MM.1S (cell line): ENCODE measurements at regions not wholly inside any gene's neighbourhood (a gene's known extent, or its start where the extent isn't known, plus 50 kb on each side); places are given as distances from the start of the nearest gene placed in this dataset.

ENCODE experiments used
- DNase-seq: peaks from one replicate; pipeline ENCODE4 v3.0.0-alpha.2; 2015
- H2AFZ ChIP-seq: fragments of 300-600 bp; sonication (generic); 2 replicates; pipeline ENCODE4 v1.6.0; 2016; ENCODE audit warnings: antibody characterized with exemption, low read length
- H3F3A ChIP-seq: fragments of 300-600 bp; sonication (generic); 2 replicates; pipeline ENCODE4 v1.6.1; 2016; ENCODE audit warnings: mild to moderate bottlenecking, antibody characterized with exemption, low read length, moderate library complexity, mixed read lengths; ENCODE audit not compliant: insufficient read depth
- H3K27ac ChIP-seq: fragments of 300-600 bp; sonication (generic); 2 replicates; pipeline ENCODE4 v1.5.1; 2016; ENCODE audit warnings: mild to moderate bottlenecking, low read length
- H3K27me3 ChIP-seq: fragments of 300-600 bp; sonication (generic); replicated peaks from 2 replicates; pipeline ENCODE4 v1.6.0; 2016; ENCODE audit warnings: low read length; ENCODE audit not compliant: insufficient read depth
- H3K36me3 ChIP-seq: fragments of 300-600 bp; sonication (generic); replicated peaks from 2 replicates; pipeline ENCODE4 v1.6.1; 2016; ENCODE audit warnings: mild to moderate bottlenecking, low read length, mixed read lengths; ENCODE audit not compliant: insufficient read depth
- H3K4me1 ChIP-seq: fragments of 300-600 bp; sonication (generic); 2 replicates; pipeline ENCODE4 v1.6.1; 2016; ENCODE audit warnings: low read length, mixed read lengths
- H3K4me2 ChIP-seq: fragments of 300-600 bp; sonication (generic); 2 replicates; pipeline ENCODE4 v1.6.0; 2016; ENCODE audit warnings: low read depth, low read length
- H3K4me3 ChIP-seq: fragments of 300-600 bp; sonication (generic); 2 replicates; pipeline ENCODE4 v1.5.1; 2016; ENCODE audit warnings: low read length, mixed read lengths
- H3K79me2 ChIP-seq: fragments of 300-600 bp; sonication (generic); 2 replicates; pipeline ENCODE4 v1.6.1; 2016; ENCODE audit warnings: mixed run types, low read length, mixed read lengths
- H3K9ac ChIP-seq: fragments of 300-600 bp; sonication (generic); 2 replicates; pipeline ENCODE4 v1.6.1; 2016; ENCODE audit warnings: low read length, mixed read lengths
- H3K9me2 ChIP-seq: fragments of 300-600 bp; sonication (generic); replicated peaks from 2 replicates; pipeline ENCODE4 v1.6.1; 2016; ENCODE audit warnings: mild to moderate bottlenecking, low read length, mixed read lengths; ENCODE audit not compliant: insufficient read depth
- H3K9me3 ChIP-seq: fragments of 300-600 bp; sonication (generic); replicated peaks from 2 replicates; pipeline ENCODE4 v1.6.1; 2016; ENCODE audit warnings: mild to moderate bottlenecking, low read length, mixed read lengths; ENCODE audit not compliant: insufficient read depth
- H4K20me1 ChIP-seq: fragments of 300-600 bp; sonication (generic); 2 replicates; pipeline ENCODE4 v1.6.1; 2016; ENCODE audit warnings: mild to moderate bottlenecking, low read length, moderate library complexity, mixed read lengths; ENCODE audit not compliant: insufficient read depth
- EZH2 ChIP-seq: fragments of 300-600 bp; sonication (generic); optimal IDR thresholded peaks from 2 replicates; pipeline ENCODE3; 2017; ENCODE audit warnings: low read depth, mild to moderate bottlenecking, antibody characterized with exemption, low read length, mixed read lengths
- EZH2phosphoT487 ChIP-seq: fragments of 300-600 bp; sonication (generic); IDR thresholded peaks from 2 replicates; pipeline ENCODE4 v1.6.1; 2018; ENCODE audit warnings: antibody characterized with exemption, low read length
- TF ChIP-seq, protein P1 (sequence below): fragments of 300-600 bp; sonication (generic); IDR thresholded peaks from 2 replicates; pipeline ENCODE4 v1.5.1; 2016; ENCODE audit warnings: antibody characterized with exemption, low read length, mixed read lengths

DNA sequence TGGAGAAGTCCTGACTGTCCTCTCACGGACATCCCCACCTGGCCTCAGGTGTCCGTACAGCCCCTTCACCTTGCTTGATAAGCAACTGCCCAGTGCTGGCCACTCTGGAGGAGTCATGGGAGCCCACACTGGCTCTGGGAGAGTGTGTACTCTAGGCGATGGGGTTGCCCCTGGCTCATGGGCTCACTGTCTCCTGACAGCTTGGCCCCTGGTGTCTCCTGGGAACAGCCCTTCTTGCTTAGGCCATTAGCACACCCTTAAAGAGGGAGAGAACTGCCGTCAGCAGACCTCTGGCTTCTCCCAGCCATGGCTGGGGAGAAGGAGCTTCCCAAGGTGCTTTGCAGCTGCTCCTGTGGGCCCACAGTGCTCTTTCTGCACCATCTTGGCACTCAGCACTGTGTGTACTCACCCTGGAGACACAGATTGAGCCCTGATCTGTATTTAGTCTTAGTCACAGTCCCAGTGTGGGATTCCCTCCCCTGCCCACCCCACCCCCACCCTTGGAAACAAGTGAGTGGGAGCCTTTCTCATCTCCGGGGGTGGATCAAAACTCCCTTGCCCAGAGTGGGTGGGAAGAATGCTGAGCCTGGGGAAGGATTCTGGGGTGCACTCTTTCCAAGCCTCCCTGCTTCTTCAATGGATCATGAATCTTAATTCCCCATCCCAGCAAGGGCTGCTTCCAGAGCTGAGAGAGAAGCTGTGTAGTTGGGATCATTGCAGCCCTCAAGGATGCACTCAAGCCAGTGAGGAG, 83.5 kb upstream of the ADPGK start:
- H3K27ac ChIP-seq, result no peak overlapping the region

DNA sequence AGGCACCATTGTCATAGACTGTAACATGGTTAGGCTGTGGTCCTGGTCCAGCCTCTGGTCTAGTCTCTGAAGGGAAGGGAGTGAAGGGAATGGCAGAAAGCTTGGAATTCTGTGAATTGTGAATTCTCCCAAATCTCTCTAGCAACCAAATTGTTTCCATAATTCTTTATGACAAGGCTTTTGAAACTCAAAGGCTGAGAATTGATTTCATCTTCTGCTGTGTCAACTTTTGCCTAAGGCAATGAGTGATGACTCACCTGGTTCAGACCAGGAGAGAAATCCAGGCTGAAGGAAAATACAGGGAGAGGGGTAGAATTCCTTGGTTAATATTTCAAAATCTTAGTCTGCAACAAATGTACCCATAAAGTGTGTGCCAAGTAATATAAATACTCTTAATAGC, 82.6 kb upstream of the ADPGK start:
- Histone ChIP-seq H3F3A (no peaks in the 10 kb centered on the region), H4K20me1 (no peaks in the 10 kb centered on the region), H3K4me1 (no peaks in the 10 kb centered on the region), H3K27me3 (no peaks in the 10 kb centered on the region), H3K9me2 (no peaks in the 10 kb centered on the region), H3K79me2 (no peaks in the 10 kb centered on the region), H3K9ac (no peak overlapping the region), H3K9me3 (no peaks in the 10 kb centered on the region), H3K36me3 (no peaks in the 10 kb centered on the region), H2AFZ (no peak overlapping the region), H3K27ac (no peak overlapping the region), H3K4me2 (no peak overlapping the region), H3K4me3 (no peak overlapping the region)
- no peak for TF ChIP-seq EZH2phosphoT487
- TF ChIP-seq, protein P1, sequence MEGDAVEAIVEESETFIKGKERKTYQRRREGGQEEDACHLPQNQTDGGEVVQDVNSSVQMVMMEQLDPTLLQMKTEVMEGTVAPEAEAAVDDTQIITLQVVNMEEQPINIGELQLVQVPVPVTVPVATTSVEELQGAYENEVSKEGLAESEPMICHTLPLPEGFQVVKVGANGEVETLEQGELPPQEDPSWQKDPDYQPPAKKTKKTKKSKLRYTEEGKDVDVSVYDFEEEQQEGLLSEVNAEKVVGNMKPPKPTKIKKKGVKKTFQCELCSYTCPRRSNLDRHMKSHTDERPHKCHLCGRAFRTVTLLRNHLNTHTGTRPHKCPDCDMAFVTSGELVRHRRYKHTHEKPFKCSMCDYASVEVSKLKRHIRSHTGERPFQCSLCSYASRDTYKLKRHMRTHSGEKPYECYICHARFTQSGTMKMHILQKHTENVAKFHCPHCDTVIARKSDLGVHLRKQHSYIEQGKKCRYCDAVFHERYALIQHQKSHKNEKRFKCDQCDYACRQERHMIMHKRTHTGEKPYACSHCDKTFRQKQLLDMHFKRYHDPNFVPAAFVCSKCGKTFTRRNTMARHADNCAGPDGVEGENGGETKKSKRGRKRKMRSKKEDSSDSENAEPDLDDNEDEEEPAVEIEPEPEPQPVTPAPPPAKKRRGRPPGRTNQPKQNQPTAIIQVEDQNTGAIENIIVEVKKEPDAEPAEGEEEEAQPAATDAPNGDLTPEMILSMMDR, result no peak
- TF ChIP-seq EZH2, result no peak
- no peak for DNase-seq

More for the DNA sequence above, 83.5 kb upstream of the ADPGK start:
- no peak for TF ChIP-seq EZH2
- TF ChIP-seq, protein P1, result no peak
- TF ChIP-seq EZH2phosphoT487, result no peak
- no peaks in the 10 kb centered on the region for H3F3A ChIP-seq
- DNase-seq, result no peak
- H3K4me1 ChIP-seq, result no peaks in the 10 kb centered on the region
- no peak overlapping the region for H3K4me2 ChIP-seq
- H4K20me1 ChIP-seq, result no peaks in the 10 kb centered on the region
- no peaks in the 10 kb centered on the region for H3K9me3 ChIP-seq
- no peak overlapping the region for H3K9ac ChIP-seq
- no peaks in the 10 kb centered on the region for H3K36me3 ChIP-seq
- no peaks in the 10 kb centered on the region for H3K9me2 ChIP-seq
- no peaks in the 10 kb centered on the region for H3K27me3 ChIP-seq
- H2AFZ ChIP-seq, result no peak overlapping the region
- H3K4me3 ChIP-seq, result no peak overlapping the region
- H3K79me2 ChIP-seq, result no peaks in the 10 kb centered on the region

DNA sequence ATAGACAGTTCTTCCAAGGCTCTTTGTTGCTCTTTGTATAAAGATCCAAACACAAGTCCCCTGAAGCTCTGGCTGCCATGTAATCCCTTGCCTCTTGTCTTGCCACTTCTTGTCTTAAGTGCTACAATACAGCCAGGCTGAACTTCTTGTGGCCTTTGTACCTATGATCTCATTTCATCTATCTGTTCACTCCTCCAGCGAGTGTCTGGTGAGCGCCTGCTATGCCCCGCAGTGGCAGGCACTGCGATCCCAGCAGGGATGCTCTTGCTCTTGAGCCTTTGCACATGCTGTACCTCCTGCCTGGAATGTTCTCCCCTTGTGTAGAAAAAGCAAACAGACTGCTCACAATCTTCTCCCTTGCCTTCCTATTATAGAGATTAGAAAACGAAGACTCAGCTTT, 81.9 kb upstream of the ADPGK start:
- H3K36me3 ChIP-seq, result no peaks in the 10 kb centered on the region
- no peaks in the 10 kb centered on the region for H3K27me3 ChIP-seq
- H3K9me2 ChIP-seq, result no peaks in the 10 kb centered on the region
- H4K20me1 ChIP-seq, result no peaks in the 10 kb centered on the region
- H3K4me2 ChIP-seq, result no peak overlapping the region
- no peak overlapping the region for H2AFZ ChIP-seq
- H3K9ac ChIP-seq, result no peak overlapping the region
- H3K27ac ChIP-seq, result no peak overlapping the region
- H3K79me2 ChIP-seq, result no peaks in the 10 kb centered on the region
- H3K9me3 ChIP-seq, result no peaks in the 10 kb centered on the region
- DNase-seq, result no peak
- no peaks in the 10 kb centered on the region for H3K4me1 ChIP-seq
- no peak overlapping the region for H3K4me3 ChIP-seq
- H3F3A ChIP-seq, result no peaks in the 10 kb centered on the region
- TF ChIP-seq EZH2, result no peak
- TF ChIP-seq, protein P1, result no peak
- TF ChIP-seq EZH2phosphoT487, result no peak
